Activated naive CD4-positive, alpha-beta T cell treated with Interleukin-2 at 50 U/mL for 16 hours (primary cell): ENCODE measurements at regions not wholly inside any gene's neighbourhood (a gene's known extent, or its start where the extent isn't known, plus 50 kb on each side); places are given as distances from the start of the nearest gene placed in this dataset.

ENCODE experiments used
- DNase-seq: peaks from one replicate; pipeline ENCODE4 v3.0.0-alpha.2; 2020

- no peak for DNase-seq
These were observed 478.6 kb upstream of the WWC1 start for GRCh38 chr5:167812871-167813270.

- DNase-seq, result no peak
These were observed 478.1 kb upstream of the WWC1 start for GRCh38 chr5:167813389-167813788.

- no peak for DNase-seq
These were observed 477.4 kb upstream of the WWC1 start for GRCh38 chr5:167814040-167814439.

GRCh38 chr5:167814828-167815227 is 476.6 kb upstream of the WWC1 start:
- no peak for DNase-seq

GRCh38 chr5:167816354-167816753 is 475.1 kb upstream of the WWC1 start:
- no peak for DNase-seq

- DNase-seq, result no peak
These were observed 474.6 kb upstream of the WWC1 start for GRCh38 chr5:167816864-167817263.

GRCh38 chr5:167819406-167819805 is 472.0 kb upstream of the WWC1 start:
- DNase-seq, result no peak

GRCh38 chr5:167820101-167820990 is 471.1 kb upstream of the WWC1 start:
- DNase-seq, result no peak

- no peak for DNase-seq
These were observed 470.3 kb upstream of the WWC1 start for GRCh38 chr5:167821151-167821550.

- no peak for DNase-seq
These were observed 469.8 kb upstream of the WWC1 start for GRCh38 chr5:167821669-167822068.

GRCh38 chr5:167822241-167822640 is 469.2 kb upstream of the WWC1 start:
- DNase-seq, result no peak

GRCh38 chr5:167823405-167823804 is 468.0 kb upstream of the WWC1 start:
- no peak for DNase-seq

- no peak for DNase-seq
These were observed 463.7 kb upstream of the WWC1 start for GRCh38 chr5:167827766-167828165.

GRCh38 chr5:167831754-167832504 is 459.5 kb upstream of the WWC1 start:
- no peak for DNase-seq

- DNase-seq, result no peak
These were observed 458.8 kb upstream of the WWC1 start for GRCh38 chr5:167832609-167833008.

- DNase-seq, result no peak
These were observed 458.0 kb upstream of the WWC1 start for GRCh38 chr5:167833456-167833855.

GRCh38 chr5:167835146-167835545 is 456.3 kb upstream of the WWC1 start:
- DNase-seq, result no peak

- no peak for DNase-seq
These were observed 454.3 kb upstream of the WWC1 start for GRCh38 chr5:167837127-167837526.

- DNase-seq, result no peak
These were observed 452.4 kb upstream of the WWC1 start for GRCh38 chr5:167839065-167839464.

GRCh38 chr5:167840527-167841130 is 450.8 kb upstream of the WWC1 start:
- no peak for DNase-seq

GRCh38 chr5:167843881-167844572 is 447.4 kb upstream of the WWC1 start:
- no peak for DNase-seq

- no peak for DNase-seq
These were observed 445.5 kb upstream of the WWC1 start for GRCh38 chr5:167845952-167846351.

- DNase-seq, result no peak
These were observed 441.6 kb upstream of the WWC1 start for GRCh38 chr5:167849874-167850273.
